ENCODE measurements at regions not wholly inside any gene's neighbourhood (a gene's known extent, or its start where the extent isn't known, plus 50 kb on each side); places are given as distances from the start of the nearest gene placed in this dataset.

DNA sequence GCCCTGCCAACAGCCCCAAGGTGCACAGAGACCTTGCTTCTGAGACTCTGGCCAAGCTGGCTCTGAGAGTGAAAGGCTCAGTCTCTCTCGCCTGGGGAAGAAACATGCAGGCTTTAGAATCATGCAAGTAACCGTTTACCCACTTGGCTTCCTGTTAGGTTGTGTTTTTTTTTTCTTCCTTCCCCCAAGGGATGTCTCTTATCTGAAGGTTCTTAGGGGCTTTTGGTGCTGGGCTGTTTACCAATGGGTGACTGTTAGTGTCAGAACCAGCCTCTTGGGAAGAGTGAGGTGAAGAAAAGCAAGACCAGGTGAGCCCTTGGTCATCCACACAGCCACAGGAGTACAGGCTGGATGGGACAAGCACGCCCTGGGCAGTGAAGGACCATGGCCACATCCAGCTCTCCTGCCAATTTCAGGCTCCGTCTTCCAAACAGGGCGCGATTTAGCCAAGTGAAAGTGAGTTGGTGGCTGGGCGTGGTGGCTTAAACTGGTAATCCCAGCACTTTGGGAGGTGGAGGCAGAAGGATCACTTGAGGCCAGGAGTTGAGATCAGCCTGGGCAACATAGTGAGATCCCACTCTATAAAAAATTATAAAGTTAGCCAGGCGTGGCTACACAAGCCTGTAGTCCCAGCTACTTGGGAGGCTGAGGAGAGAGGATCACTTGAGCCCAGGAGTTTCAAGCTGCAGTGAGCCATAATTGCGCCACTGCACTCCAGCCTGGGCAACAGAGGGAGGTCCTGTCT, 76.3 kb upstream of the CUX1 start:
- Histone ChIP-seq H3K9me3 (no peaks in the 10 kb centered on the region), H3K4me1 (peaks cover 10 to 20% (median 15%) of the 10 kb centered on the region in 4 donors), H3K27me3 (no peaks in the 10 kb centered on the region), H3K4me3 (no peak overlapping the region), H3K36me3 (no peaks in the 10 kb centered on the region), H3K27ac (no peak overlapping the region)
- TF ChIP-seq POLR2AphosphoS5 (IDR thresholded peaks at IDR 0.05) (no peak), POLR2A (IDR thresholded peaks at IDR 0.05) (no peak), EP300 (IDR thresholded peaks at IDR 0.05) (no peak)
- TF ChIP-seq, protein P1, sequence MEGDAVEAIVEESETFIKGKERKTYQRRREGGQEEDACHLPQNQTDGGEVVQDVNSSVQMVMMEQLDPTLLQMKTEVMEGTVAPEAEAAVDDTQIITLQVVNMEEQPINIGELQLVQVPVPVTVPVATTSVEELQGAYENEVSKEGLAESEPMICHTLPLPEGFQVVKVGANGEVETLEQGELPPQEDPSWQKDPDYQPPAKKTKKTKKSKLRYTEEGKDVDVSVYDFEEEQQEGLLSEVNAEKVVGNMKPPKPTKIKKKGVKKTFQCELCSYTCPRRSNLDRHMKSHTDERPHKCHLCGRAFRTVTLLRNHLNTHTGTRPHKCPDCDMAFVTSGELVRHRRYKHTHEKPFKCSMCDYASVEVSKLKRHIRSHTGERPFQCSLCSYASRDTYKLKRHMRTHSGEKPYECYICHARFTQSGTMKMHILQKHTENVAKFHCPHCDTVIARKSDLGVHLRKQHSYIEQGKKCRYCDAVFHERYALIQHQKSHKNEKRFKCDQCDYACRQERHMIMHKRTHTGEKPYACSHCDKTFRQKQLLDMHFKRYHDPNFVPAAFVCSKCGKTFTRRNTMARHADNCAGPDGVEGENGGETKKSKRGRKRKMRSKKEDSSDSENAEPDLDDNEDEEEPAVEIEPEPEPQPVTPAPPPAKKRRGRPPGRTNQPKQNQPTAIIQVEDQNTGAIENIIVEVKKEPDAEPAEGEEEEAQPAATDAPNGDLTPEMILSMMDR (IDR thresholded peaks at IDR 0.05) = no peak
- ATAC-seq (ENCODE audit: low FRiP score in 2 of 2) (no peak), DNase-seq (no peak)
- WGBS, 2 donors = 48 to 57% methylated on average over 9 of the region's 9 CpGs

DNA sequence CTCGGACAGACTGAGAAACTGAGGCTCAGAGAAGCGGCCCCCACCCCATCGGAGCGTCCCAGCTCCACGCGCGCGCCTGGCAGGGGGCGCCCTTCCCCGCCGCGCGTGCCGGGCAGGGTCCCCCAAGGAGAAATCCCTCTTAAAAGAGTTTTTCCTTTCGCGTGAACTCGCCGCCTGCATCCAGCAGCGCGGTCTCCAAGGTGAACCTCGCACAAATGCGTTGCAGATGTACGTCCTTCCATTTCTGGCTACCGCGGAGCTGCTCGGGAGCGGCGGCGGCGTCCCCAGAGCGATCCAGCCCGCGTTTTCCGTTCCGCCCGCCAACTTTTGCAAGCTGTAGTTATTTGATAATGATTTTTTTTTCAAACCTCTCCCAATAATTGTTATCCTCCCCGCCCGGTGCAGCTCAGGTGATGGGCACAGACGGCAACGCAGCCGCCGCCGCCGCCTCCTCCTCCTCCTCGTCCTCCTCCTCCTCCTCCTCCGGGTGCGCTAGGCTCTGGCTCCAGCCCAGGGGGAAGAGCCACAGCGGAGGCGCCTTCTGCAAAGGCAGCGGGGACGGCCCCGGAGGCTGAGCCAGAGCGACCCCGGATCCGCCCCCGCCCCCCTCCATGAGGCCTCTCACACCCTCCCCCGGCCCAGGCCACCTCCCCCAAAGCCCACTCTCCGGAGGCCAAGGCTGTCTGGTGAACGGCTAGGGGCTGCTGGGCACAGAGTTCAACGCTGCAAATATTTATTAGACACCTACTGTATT, 74.0 kb upstream of the CUX1 start:
- peak overlapping the region; percentile 38 to 58 (median 48) for H3K4me3 ChIP-seq
- peaks cover 10 to 20% (median 15%) of the 10 kb centered on the region in 4 donors for H3K4me1 ChIP-seq
- peak; percentile 54 to 85 for ATAC-seq (ENCODE audit: low FRiP score in 2 of 2)
- TF ChIP-seq, protein P1 (IDR thresholded peaks at IDR 0.05) = peak in 5 of 6 experiments; percentile 18 to 51 (median 38)
- TF ChIP-seq EP300 (IDR thresholded peaks at IDR 0.05) = no peak
- no peak for TF ChIP-seq POLR2AphosphoS5 (IDR thresholded peaks at IDR 0.05)
- no peak for TF ChIP-seq POLR2A (IDR thresholded peaks at IDR 0.05)
- peak; percentile 37 to 89 for DNase-seq
- 0 to 1% methylated on average over 43 to 48 of the region's 60 CpGs for WGBS, 2 donors
- H3K27ac ChIP-seq = no peak overlapping the region
- H3K9me3 ChIP-seq = no peaks in the 10 kb centered on the region
- no peaks in the 10 kb centered on the region for H3K36me3 ChIP-seq
- no peaks in the 10 kb centered on the region for H3K27me3 ChIP-seq

DNA sequence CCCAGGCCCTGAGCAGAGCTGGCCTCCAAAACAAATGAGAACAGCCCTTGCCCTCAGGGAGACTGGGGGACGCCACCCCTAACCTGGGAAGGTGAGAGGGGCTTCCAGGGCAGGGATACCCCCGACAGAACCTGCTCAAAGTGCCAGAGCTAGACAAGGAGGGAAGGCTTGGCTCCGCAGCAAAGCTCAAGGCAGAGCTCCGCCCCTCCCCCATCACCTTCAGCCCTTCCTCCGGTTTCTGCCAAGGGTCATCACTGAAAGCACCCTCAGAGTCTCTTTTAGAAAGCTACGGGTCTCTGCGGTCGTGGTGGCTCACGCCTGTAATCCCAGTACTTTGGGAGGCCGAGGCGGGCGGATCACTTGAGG, 73.4 kb upstream of the CUX1 start:
- H3K36me3 ChIP-seq = no peaks in the 10 kb centered on the region
- no peaks in the 10 kb centered on the region for H3K9me3 ChIP-seq
- no peak for TF ChIP-seq POLR2AphosphoS5 (IDR thresholded peaks at IDR 0.05)
- TF ChIP-seq EP300 (IDR thresholded peaks at IDR 0.05) = no peak
- TF ChIP-seq POLR2A (IDR thresholded peaks at IDR 0.05) = no peak
- TF ChIP-seq, protein P1 (IDR thresholded peaks at IDR 0.05) = no peak
- peaks cover 10 to 20% (median 15%) of the 10 kb centered on the region in 4 donors for H3K4me1 ChIP-seq
- DNase-seq (no peak), ATAC-seq (ENCODE audit: low FRiP score in 2 of 2) (no peak)
- 56 to 68% methylated on average over 5 to 10 of the region's 12 CpGs for WGBS, 2 donors
- H3K27me3 ChIP-seq = no peaks in the 10 kb centered on the region
- no peak overlapping the region for H3K27ac ChIP-seq
- H3K4me3 ChIP-seq = peak overlapping the region in 2 of 4 donors; percentile 55 to 58

DNA sequence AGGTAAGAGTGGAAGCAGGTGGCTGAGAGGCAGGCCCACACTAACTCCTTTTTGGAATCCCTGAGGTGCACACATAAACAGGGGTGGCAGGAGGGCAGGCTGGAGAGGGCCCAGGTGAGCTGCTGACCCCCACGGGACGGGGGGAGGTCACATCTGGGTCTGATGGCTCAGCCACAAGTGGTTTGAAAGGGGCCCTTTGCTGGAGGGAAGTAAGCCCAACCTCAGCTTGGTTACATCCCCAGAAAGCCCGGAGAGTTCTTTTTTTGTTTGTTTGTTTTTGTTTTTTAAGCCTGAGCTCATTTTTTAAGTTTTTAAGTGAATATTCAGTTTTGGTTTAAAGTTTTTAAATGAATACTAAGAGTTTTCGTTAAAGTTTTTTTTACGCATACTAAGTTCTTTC, 72.8 kb upstream of the CUX1 start:
- no peak for ATAC-seq (ENCODE audit: low FRiP score in 2 of 2)
- H3K36me3 ChIP-seq = no peaks in the 10 kb centered on the region
- H3K27me3 ChIP-seq = no peaks in the 10 kb centered on the region
- TF ChIP-seq POLR2AphosphoS5 (IDR thresholded peaks at IDR 0.05) (no peak), POLR2A (IDR thresholded peaks at IDR 0.05) (no peak), EP300 (IDR thresholded peaks at IDR 0.05) (no peak)
- TF ChIP-seq, protein P1 (IDR thresholded peaks at IDR 0.05) = no peak
- H3K4me3 ChIP-seq = no peak overlapping the region
- no peak overlapping the region for H3K27ac ChIP-seq
- 68 to 79% methylated on average over 5 of the region's 5 CpGs for WGBS, 2 donors
- H3K4me1 ChIP-seq = peaks cover 10 to 20% (median 15%) of the 10 kb centered on the region in 4 donors
- H3K9me3 ChIP-seq = no peaks in the 10 kb centered on the region
- DNase-seq = no peak
